ENCODE measurements at regions not wholly inside any gene's neighbourhood (a gene's known extent, or its start where the extent isn't known, plus 50 kb on each side); places are given as distances from the start of the nearest gene placed in this dataset.
A peak's percentile ranks its signal among the peaks of the same experiment; 100 is the strongest.

- no peak overlapping the region for H3K4me3 ChIP-seq (ENCODE audit: low read depth, low read length)
- TF ChIP-seq, protein P1, sequence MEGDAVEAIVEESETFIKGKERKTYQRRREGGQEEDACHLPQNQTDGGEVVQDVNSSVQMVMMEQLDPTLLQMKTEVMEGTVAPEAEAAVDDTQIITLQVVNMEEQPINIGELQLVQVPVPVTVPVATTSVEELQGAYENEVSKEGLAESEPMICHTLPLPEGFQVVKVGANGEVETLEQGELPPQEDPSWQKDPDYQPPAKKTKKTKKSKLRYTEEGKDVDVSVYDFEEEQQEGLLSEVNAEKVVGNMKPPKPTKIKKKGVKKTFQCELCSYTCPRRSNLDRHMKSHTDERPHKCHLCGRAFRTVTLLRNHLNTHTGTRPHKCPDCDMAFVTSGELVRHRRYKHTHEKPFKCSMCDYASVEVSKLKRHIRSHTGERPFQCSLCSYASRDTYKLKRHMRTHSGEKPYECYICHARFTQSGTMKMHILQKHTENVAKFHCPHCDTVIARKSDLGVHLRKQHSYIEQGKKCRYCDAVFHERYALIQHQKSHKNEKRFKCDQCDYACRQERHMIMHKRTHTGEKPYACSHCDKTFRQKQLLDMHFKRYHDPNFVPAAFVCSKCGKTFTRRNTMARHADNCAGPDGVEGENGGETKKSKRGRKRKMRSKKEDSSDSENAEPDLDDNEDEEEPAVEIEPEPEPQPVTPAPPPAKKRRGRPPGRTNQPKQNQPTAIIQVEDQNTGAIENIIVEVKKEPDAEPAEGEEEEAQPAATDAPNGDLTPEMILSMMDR (conservative IDR thresholded peaks at IDR 0.05; ENCODE audit: low read depth, low read length) = no peak
- peak; percentile 90 for DNase-seq (ENCODE audit: low read depth)
These were observed 205.5 kb upstream of the SLC24A2 start for GRCh38 chr9:19994296-19994695.

- TF ChIP-seq, protein P1 (conservative IDR thresholded peaks at IDR 0.05; ENCODE audit: low read depth, low read length) = no peak
- no peak overlapping the region for H3K4me3 ChIP-seq (ENCODE audit: low read depth, low read length)
- peak; percentile 74 for DNase-seq (ENCODE audit: low read depth)
These were observed 203.7 kb upstream of the SLC24A2 start for GRCh38 chr9:19992556-19992955.

DNA sequence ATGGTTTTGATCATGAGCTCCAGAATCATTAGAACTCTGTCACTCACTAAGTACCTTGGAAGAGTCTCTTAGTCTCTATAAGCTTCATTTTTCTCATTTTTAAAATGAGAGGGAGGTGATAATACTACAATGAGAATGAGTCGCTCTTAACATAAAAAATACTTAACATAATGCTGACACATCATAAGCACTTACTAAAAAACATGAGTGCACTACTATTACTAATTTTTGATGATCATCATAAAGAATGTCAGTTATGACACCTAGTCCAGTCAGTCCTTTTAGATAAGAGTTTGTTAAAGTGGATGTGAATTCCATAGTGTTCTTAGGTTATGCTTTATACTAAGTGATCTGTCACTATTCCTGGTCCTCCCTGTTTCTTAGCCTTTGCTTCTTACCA, 200.4 kb upstream of the SLC24A2 start:
- no peak overlapping the region for H3K4me3 ChIP-seq (ENCODE audit: low read depth, low read length)
- TF ChIP-seq, protein P1 (conservative IDR thresholded peaks at IDR 0.05; ENCODE audit: low read depth, low read length) = no peak
- DNase-seq (ENCODE audit: low read depth) = no peak

- no peak overlapping the region for H3K4me3 ChIP-seq (ENCODE audit: low read depth, low read length)
- TF ChIP-seq, protein P1 (conservative IDR thresholded peaks at IDR 0.05; ENCODE audit: low read depth, low read length) = no peak
These were observed 199.4 kb upstream of the SLC24A2 start for GRCh38 chr9:19988281-19988680.

DNA sequence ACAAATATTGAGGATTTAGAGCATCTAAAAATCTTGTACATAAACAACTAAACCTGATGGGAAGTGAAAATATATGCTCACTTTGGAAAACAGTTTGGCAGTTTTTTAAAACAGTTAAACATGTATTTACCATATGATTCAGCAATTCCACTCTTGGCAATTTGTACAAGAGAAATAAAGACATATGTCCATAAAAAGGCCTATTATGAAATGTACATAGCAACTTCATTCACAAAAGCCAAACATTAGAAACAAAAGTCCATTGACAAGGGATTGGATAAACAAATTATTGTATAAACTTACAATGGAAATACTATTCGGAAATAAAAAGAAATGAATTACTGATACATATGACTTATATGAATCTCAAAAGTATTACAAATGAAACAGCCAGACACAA, 196.2 kb upstream of the SLC24A2 start:
- no peak overlapping the region for H3K4me3 ChIP-seq (ENCODE audit: low read depth, low read length)
- no peak for DNase-seq (ENCODE audit: low read depth)
- TF ChIP-seq, protein P1 (conservative IDR thresholded peaks at IDR 0.05; ENCODE audit: low read depth, low read length) = no peak

More at GRCh38 chr9:19988281-19988680, 199.4 kb upstream of the SLC24A2 start:
- DNase-seq (ENCODE audit: low read depth) = no peak

- no peak overlapping the region for H3K4me3 ChIP-seq (ENCODE audit: low read depth, low read length)
- no peak for DNase-seq (ENCODE audit: low read depth)
- TF ChIP-seq, protein P1 (conservative IDR thresholded peaks at IDR 0.05; ENCODE audit: low read depth, low read length) = no peak
These were observed 187.4 kb upstream of the SLC24A2 start for GRCh38 chr9:19976226-19976625.

GRCh38 chr9:19975499-19975898, 186.7 kb upstream of the SLC24A2 start:
- DNase-seq (ENCODE audit: low read depth) = no peak
- H3K4me3 ChIP-seq (ENCODE audit: low read depth, low read length) = no peak overlapping the region
- TF ChIP-seq, protein P1 (conservative IDR thresholded peaks at IDR 0.05; ENCODE audit: low read depth, low read length) = no peak
